ENCODE measurements at regions not wholly inside any gene's neighbourhood (a gene's known extent, or its start where the extent isn't known, plus 50 kb on each side); places are given as distances from the start of the nearest gene placed in this dataset.
"Not testable (repeated sequence)": the region's sequence is repeated elsewhere in the genome, so short reads cannot be mapped to it uniquely, and the experiment has no call there.

DNA sequence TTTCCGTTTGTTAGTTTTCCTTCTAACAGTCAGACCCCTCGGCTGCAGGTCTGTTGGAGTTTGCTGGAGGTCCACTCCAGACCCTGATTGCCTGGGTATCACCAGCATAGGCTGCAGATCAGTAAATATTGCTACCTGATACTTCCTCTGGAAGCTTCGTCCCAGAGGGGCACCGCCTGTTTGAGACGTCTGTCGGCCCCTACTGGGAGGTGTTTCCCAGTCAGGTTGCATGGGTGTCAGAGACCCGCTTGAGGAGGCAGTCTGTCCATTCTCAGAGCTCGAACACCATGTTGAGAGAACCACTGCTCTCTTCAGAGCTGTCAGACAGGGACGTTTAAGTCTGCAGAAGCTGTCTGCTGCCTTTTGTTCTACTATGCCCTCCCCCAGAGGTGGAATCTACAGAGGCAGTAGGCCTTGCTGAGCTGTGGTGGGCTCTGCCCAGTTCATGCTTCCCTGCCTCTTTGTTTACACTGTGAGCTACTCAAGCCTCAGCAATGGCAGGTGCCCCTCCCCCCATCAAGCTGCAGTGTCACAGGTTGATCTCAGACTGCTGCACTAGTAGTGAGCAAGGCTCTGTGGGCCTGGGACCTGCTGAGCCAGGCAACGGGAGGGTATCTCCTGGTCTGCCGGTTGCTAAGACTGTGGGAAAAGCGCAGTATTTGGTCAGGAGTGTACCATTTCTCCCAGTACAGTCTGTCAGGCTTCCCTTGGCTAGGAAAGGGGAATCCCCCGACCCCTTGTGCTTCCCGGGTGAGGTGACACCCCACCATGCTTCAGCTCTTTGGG, 74.4 kb upstream of the TOP3B start:
- not testable (repeated sequence) for DNase-seq (ENCODE audit: low spot score)

DNA sequence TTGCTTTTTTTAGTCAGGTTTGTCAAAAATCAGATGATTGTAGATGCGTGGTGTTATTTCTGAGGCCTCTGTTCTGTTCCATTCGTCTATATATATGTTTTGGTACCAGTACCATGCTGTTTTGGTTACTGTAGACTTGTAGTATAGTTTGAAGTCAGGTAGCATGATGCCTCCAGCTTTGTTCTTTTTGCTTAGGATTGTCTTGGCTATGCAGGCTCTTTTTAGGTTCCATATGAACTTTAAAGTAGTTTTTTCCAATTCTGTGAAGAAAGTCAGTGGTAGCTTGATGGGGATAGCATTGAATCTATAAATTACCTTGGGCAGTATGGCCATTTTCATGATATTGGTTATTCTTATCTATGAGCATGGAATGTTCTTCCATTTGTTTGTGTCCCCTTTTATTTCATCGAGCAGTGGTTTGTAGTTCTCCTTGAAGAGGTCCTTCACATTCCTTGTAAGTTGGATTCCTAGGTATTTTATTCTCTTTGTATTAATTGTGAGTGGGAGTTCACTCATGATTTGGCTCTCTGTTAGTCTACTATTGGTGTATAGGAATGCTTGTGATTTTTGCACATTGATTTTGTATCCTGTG, 70.1 kb upstream of the TOP3B start:
- not testable (repeated sequence) for DNase-seq (ENCODE audit: low spot score)

DNA sequence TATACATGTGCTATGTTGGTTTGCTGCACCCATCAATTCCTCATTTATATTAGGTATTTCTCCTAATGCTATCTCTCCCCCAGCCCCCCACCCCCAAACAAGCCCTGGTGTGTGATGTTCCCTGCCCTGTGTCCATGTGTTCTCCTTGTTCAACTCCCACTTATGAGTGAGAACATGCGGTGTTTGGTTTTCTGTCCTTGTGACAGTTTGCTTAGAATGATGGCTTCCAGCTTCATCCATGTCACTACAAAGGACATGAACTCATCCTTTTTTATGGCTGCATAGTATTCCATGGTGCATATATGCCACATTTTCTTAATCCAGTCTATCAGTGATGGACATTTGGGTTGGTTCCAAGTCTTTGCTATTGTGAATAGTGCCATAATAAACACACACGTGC, 68.4 kb upstream of the TOP3B start:
- not testable (repeated sequence) for DNase-seq (ENCODE audit: low spot score)

DNA sequence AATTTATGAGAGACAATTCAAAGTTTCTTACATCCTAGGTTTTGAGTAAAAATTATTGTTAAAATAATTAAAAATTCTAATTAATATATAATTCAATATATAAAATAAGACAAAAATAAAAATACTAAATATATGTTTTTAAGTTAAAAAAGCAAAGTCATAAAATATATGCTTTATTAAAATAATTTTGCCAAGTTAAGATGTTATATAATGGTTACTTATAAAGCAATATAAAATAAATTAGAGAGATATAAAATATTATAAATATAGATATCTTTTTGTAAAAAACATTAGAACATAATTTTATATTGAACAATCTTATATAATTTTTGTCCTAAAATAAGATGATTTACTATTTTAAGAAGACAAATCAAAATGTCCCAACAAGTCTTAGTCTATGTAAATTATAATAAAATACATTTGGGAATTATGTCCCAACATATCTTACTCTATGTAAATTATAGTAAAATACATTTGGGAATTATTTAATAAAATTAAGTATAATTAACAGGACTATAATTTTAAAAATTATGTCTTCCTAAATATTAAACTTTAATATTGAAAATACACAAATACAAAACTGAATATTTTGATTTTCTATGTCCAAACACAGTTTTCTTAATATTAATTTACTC, 67.7 kb upstream of the TOP3B start:
- no peak for DNase-seq (ENCODE audit: low spot score)

- no peak for DNase-seq (ENCODE audit: low spot score)
Observed at GRCh38 chr22:22049684-22050083, 67.1 kb upstream of the TOP3B start.

DNA sequence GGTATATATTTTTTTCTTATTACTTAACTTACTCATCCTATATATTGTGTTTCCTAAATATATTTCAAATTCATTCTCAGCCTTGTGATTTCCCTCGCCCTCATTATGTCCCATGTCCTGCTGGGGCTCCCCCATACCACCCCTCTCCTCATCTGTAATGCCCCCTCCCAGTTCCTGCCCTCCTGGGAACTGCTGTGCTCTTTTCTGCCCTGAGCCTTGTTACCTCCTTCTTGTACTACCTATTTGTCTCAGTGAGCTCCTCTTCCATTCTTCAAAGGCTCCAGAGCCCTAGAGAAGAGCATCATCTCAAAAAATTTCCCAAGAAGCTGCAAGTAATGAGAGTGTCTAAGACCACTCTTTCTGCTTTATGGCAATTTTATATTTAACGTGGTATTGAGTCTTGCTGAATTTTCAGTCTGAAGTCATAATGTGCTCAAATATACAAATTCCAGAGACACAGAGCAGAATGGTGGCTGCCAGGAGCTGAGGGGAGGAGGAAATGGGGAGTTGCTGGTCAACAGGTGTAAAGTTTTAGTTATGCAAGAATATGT, 66.5 kb upstream of the TOP3B start:
- no peak for DNase-seq (ENCODE audit: low spot score)

GRCh38 chr22:22048318-22048942, 65.8 kb upstream of the TOP3B start:
- no peak for DNase-seq (ENCODE audit: low spot score)

DNA sequence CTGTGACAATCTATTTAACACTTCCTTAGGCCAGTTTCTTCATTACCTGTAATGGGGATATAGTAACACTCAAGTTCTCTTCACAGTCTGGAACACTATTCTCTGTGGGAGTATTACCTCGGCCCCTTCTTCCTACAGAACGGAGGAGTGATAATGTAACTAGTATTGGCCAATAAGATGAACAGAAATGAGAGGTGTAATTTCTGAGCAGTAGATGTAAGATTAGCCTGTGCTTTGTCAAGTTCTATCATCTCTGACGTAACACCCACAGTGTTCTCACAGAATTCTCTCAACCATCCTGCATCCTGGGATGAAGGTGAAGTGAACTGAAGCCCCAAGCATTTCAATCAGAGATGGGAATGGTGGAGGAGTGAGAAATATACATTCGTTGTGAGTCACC, 65.2 kb upstream of the TOP3B start:
- no peak for DNase-seq (ENCODE audit: low spot score)

DNA sequence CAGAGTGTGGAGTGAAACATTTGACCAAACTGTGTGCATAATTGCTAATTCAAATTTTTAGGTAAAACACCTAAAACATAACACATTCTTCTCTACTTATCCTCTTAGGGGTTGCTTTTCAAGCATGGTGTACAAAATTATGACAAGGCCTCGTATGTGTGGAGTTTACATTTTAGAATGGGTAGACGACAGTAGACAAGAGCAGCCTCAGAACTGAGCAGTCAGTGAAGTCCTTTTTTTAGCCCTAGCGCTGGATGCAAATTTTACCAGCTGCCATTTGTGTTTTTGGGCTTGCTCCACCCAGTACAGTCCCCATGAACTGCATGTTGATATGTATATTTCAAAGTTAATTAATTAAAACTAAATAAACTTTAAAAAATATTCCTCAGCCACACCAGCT, 64.7 kb upstream of the TOP3B start:
- DNase-seq (ENCODE audit: low spot score) = no peak

DNA sequence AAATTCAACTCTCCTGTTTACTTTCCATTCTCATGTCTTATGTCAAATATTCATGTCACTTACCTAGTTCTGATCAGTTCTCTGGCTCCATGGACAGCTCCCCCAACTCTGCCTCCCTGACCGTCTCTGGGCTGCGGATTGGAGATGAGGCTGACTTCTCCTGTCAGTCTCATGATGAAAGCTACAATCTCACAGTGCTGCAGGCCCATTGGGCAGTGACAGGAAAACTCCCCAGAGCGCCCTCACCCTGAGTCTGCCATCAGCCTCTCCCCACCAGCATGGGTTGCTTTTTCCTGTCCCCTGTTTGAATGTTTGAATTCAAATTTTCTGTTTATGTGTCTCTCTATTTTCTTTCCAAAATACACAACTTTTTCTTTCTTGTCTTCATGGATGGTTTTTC, 63.8 kb upstream of the TOP3B start:
- DNase-seq (ENCODE audit: low spot score) = no peak

DNA sequence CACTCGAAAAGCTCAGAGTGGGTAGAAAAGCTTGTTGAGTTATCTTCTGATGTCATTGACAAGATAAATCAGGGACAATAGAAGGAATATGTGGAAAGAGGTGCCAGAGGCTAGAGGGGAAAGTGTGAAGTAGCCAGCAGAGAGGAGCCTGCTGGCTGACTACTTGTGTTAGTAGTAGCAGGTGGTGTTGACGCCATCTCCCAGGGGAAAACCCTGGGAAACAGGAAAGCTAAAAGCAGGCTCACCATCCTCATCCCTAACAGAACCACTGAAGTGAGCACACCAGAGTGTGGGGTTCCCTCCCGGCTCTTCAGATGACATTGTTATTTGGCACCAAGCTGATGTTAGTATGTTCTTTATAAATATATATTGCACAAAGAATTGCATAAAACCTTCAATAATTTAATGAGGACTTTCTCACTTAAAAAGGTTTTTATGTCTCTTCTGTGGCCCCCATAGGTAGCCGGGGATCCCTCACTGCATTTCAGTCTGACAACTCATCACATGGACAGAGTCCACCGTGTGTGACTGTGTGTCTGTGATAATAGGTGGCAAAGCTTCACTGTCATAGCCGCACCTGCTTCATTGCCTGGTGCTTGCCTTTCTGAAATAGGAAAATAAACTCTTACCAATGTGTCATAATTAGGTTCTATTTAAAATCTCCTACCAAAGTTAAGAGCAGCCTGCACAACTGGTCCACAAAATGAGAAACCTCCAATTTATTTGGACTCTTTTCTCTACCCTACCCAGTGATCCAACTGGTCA, 63.2 kb upstream of the TOP3B start:
- DNase-seq (ENCODE audit: low spot score) = no peak

GRCh38 chr22:22044153-22044552, 61.6 kb upstream of the TOP3B start:
- no peak for DNase-seq (ENCODE audit: low spot score)

- no peak for DNase-seq (ENCODE audit: low spot score)
Observed at GRCh38 chr22:22043296-22044078, 60.9 kb upstream of the TOP3B start.

- DNase-seq (ENCODE audit: low spot score) = no peak
Observed at GRCh38 chr22:22042599-22043295, 60.2 kb upstream of the TOP3B start.

- no peak for DNase-seq (ENCODE audit: low spot score)
Observed at GRCh38 chr22:22042009-22042408, 59.4 kb upstream of the TOP3B start.

DNA sequence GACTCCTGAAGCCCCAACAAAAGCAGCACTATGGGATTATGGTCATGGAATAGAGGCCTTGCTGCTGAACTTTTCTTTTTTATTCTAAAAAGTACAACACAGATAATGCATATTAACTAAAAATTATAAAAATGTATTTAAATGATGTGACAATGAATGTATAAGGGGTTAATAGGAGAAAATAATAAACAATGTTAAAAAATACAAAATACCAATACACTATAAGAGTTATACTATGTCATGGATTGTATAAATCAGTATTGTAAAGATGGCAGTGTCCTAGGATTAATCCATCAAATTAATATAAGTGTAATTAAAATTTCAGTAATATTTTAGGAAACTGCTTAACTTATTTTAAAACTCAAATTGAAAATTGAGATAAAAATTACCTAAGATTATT, 58.3 kb upstream of the TOP3B start:
- DNase-seq (ENCODE audit: low spot score) = no peak

- no peak for DNase-seq (ENCODE audit: low spot score)
Observed at GRCh38 chr22:22040472-22040871, 57.9 kb upstream of the TOP3B start.

GRCh38 chr22:22039286-22040074, 56.9 kb upstream of the TOP3B start:
- DNase-seq (ENCODE audit: low spot score) = no peak

- DNase-seq (ENCODE audit: low spot score) = no peak
Observed at GRCh38 chr22:22038178-22038880, 55.7 kb upstream of the TOP3B start.
